H1 (cell line): ENCODE measurements at regions not wholly inside any gene's neighbourhood (a gene's known extent, or its start where the extent isn't known, plus 50 kb on each side); places are given as distances from the start of the nearest gene placed in this dataset.

Experiments used
- CTCF ChIA-PET: fragments of 300-600 bp; sonication (Branson Sonifier 250); formaldehyde crosslinking; loops from one replicate; lab custom pipeline; 2021; ENCODE audit not compliant: partially characterized antibody; lab: Charles Lee
- POLR2A ChIA-PET: fragments of 300-600 bp; sonication (Branson Sonifier 250); formaldehyde crosslinking; loops from one replicate; lab custom pipeline; 2021; ENCODE audit warnings: inconsistent platforms; ENCODE audit not compliant: partially characterized antibody; lab: Charles Lee
- DNase-seq, 2 experiments: peaks; one replicate each; pipeline versions ENCODE4 v3.0.0 to v3.0.0-alpha.2; 2010 to 2022; ENCODE audit warnings: low spot score in 2 of 2, low read depth in 1 of 2, mixed read lengths in 1 of 2
- FAIRE-seq: peaks from 2 replicates; lab custom pipeline; 2011; peaks lifted over from hg19 to GRCh38; lab: Jason Lieb, UNC
- H2AFZ ChIP-seq: 2 replicates; pipeline ENCODE4 v1.8.1; 2012; ENCODE audit warnings: low read length, inconsistent platforms
- H2AK5ac ChIP-seq: 2 replicates; pipeline ENCODE4 v1.6.1; 2013; ENCODE audit warnings: low read depth, low read length
- H2BK120ac ChIP-seq: replicated peaks from 2 replicates; pipeline ENCODE3; 2013; ENCODE audit warnings: low read depth, low read length, inconsistent platforms
- H2BK12ac ChIP-seq: 2 replicates; pipeline ENCODE4 v1.6.1; 2013; ENCODE audit warnings: low read depth, low read length
- H2BK15ac ChIP-seq: 2 replicates; pipeline ENCODE4 v1.6.1; 2013; ENCODE audit warnings: low read length
- H2BK20ac ChIP-seq: 2 replicates; pipeline ENCODE4 v1.6.1; 2013; ENCODE audit warnings: low read length
- H2BK5ac ChIP-seq: 2 replicates; pipeline ENCODE4 v1.6.1; 2013; ENCODE audit warnings: low read depth, low read length
- H3K14ac ChIP-seq: 2 replicates; pipeline ENCODE4 v1.6.1; 2013; ENCODE audit warnings: inconsistent platforms; ENCODE audit not compliant: insufficient read length
- H3K18ac ChIP-seq: 2 replicates; pipeline ENCODE4 v1.6.1; 2013; ENCODE audit warnings: low read length; ENCODE audit errors: extremely low read depth
- H3K23ac ChIP-seq: 2 replicates; pipeline ENCODE4 v1.6.1; 2013; ENCODE audit warnings: inconsistent platforms; ENCODE audit not compliant: insufficient read length
- H3K23me2 ChIP-seq: 2 replicates; pipeline ENCODE4 v1.6.1; 2013; ENCODE audit warnings: low read depth, low read length
- H3K27ac ChIP-seq: 2 replicates; pipeline ENCODE4 v1.6.1; 2011; ENCODE audit warnings: low read depth, low read length, inconsistent platforms
- H3K27me3 ChIP-seq, 4 experiments: replicated peaks in 1 of 4; 1 replicate in 1 of 4; 2 replicates in 3 of 4; pipeline versions ENCODE4 v1.6.1 to v1.8.1; 2011 to 2013; ENCODE audit warnings: low read length in 3 of 4, mild to moderate bottlenecking in 3 of 4, inconsistent platforms in 2 of 4, mixed read lengths in 2 of 4, moderate library complexity in 1 of 4; ENCODE audit not compliant: control insufficient read depth in 3 of 4, insufficient read depth in 3 of 4; ENCODE audit errors: extremely low read depth in 1 of 4
- H3K36me3 ChIP-seq, 4 experiments: 2 replicates each; pipeline versions ENCODE4 v1.6.1 to v1.8.1; 2011 to 2013; ENCODE audit warnings: mild to moderate bottlenecking in 4 of 4, low read length in 3 of 4, moderate library complexity in 2 of 4, control low read depth in 1 of 4, inconsistent platforms in 1 of 4; ENCODE audit not compliant: insufficient read depth in 4 of 4, control insufficient read depth in 2 of 4
- H3K4ac ChIP-seq: replicated peaks from 2 replicates; pipeline ENCODE3; 2013; ENCODE audit warnings: low read length, low read depth, mixed read lengths, inconsistent platforms; ENCODE audit not compliant: insufficient read length
- H3K4me1 ChIP-seq, 4 experiments: replicated peaks in 1 of 4; 1 replicate in 1 of 4; 2 replicates in 3 of 4; pipeline versions ENCODE4 v1.6.1 to v1.8.1; 2011 to 2013; ENCODE audit warnings: low read length in 3 of 4, inconsistent platforms in 2 of 4, mixed read lengths in 1 of 4; ENCODE audit not compliant: insufficient read depth in 4 of 4, control insufficient read depth in 3 of 4
- H3K4me2 ChIP-seq, 2 experiments: 2 replicates each; pipeline versions ENCODE4 v1.6.1 to v1.8.1; 2011 to 2013; ENCODE audit warnings: low read depth in 2 of 2, low read length in 2 of 2, control low read depth in 1 of 2, inconsistent platforms in 1 of 2, mild to moderate bottlenecking in 1 of 2; ENCODE audit not compliant: insufficient read depth in 1 of 2
- H3K4me3 ChIP-seq, 4 experiments: fragments of 200-600, 300-600 bp in 1 of 4; sonication (generic), shearing (Covaris generic), sonication (Bioruptor Twin) in 1 of 4; 2 replicates each; pipeline versions ENCODE4 v1.5.1 to v1.8.1; 2011 to 2016; ENCODE audit warnings: low read length in 4 of 4, low read depth in 3 of 4, control low read depth in 2 of 4, inconsistent platforms in 2 of 4, mild to moderate bottlenecking in 2 of 4, mixed read lengths in 1 of 4, moderate library complexity in 1 of 4; ENCODE audit not compliant: insufficient read depth in 2 of 4; ENCODE audit errors: extremely low read depth in 1 of 4
- H3K56ac ChIP-seq: replicated peaks from 2 replicates; pipeline ENCODE3; 2013; ENCODE audit warnings: low read depth, mild to moderate bottlenecking, mixed read lengths, low read length, inconsistent platforms; ENCODE audit not compliant: insufficient read length
- H3K79me1 ChIP-seq: 2 replicates; pipeline ENCODE4 v1.6.1; 2013; ENCODE audit warnings: low read depth, low read length, control low read depth
- H3K79me2 ChIP-seq, 2 experiments: 2 replicates each; pipeline versions ENCODE4 v1.6.1 to v1.8.1; 2012 to 2013; ENCODE audit warnings: low read length in 2 of 2, mild to moderate bottlenecking in 2 of 2, inconsistent platforms in 1 of 2; ENCODE audit not compliant: insufficient read depth in 2 of 2, control insufficient read depth in 1 of 2
- H3K9ac ChIP-seq, 4 experiments: replicated peaks in 1 of 4; 1 replicate in 1 of 4; 2 replicates in 3 of 4; pipeline versions ENCODE4 v1.6.1 to v1.8.1; 2011 to 2013; ENCODE audit warnings: low read depth in 3 of 4, low read length in 3 of 4, control low read depth in 2 of 4, mild to moderate bottlenecking in 2 of 4, moderate library complexity in 2 of 4, inconsistent platforms in 1 of 4; ENCODE audit errors: extremely low read depth in 1 of 4
- H3K9me3 ChIP-seq, 2 experiments: 2 replicates each; pipeline versions ENCODE4 v1.6.1 to v1.8.1; 2012 to 2013; ENCODE audit warnings: mild to moderate bottlenecking in 2 of 2, moderate library complexity in 2 of 2, control low read depth in 1 of 2, inconsistent platforms in 1 of 2, low read depth in 1 of 2, low read length in 1 of 2, mixed read lengths in 1 of 2; ENCODE audit not compliant: insufficient read depth in 2 of 2
- H4K20me1 ChIP-seq, 2 experiments: replicated peaks in 1 of 2; 2 replicates each; pipeline versions ENCODE3 to v1.8.1; 2011 to 2013; ENCODE audit warnings: inconsistent platforms in 2 of 2, low read length in 2 of 2, mild to moderate bottlenecking in 1 of 2; ENCODE audit not compliant: insufficient read depth in 2 of 2, control insufficient read depth in 1 of 2
- H4K5ac ChIP-seq: 2 replicates; pipeline ENCODE4 v1.6.1; 2013; ENCODE audit warnings: low read length, low read depth, mixed read lengths, inconsistent platforms; ENCODE audit not compliant: insufficient read length
- H4K8ac ChIP-seq: 2 replicates; pipeline ENCODE4 v1.8.0; 2013; ENCODE audit warnings: mild to moderate bottlenecking, moderate library complexity, low read length, inconsistent platforms; ENCODE audit not compliant: insufficient read depth; ENCODE audit errors: extremely low read depth
- H4K91ac ChIP-seq: replicated peaks from 2 replicates; pipeline ENCODE3; 2013; ENCODE audit warnings: low read length, mixed read lengths, inconsistent platforms; ENCODE audit not compliant: insufficient read length
- BACH1 ChIP-seq: IDR thresholded peaks from 2 replicates; pipeline ENCODE4 v1.6.1; 2012; ENCODE audit warnings: low read length, improper control_type of control experiment
- CBX5 ChIP-seq: fragments of 300-800, 300-1000 bp; sonication (generic); IDR thresholded peaks from 2 replicates; pipeline ENCODE4 v1.7.1; 2016; ENCODE audit warnings: antibody characterized with exemption, low read length, low read depth
- CEBPB ChIP-seq: IDR thresholded peaks from 2 replicates; pipeline ENCODE4 v1.6.1; 2012; ENCODE audit warnings: low read depth, low read length
- CHD1 ChIP-seq: IDR thresholded peaks from 2 replicates; pipeline ENCODE4 v1.6.1; 2012; ENCODE audit warnings: low read depth, low read length, improper control_type of control experiment
- GTF2F1 ChIP-seq: IDR thresholded peaks from 2 replicates; pipeline ENCODE4 v1.6.1; 2012; ENCODE audit warnings: low read depth, low read length, improper control_type of control experiment, borderline replicate concordance
- HDAC2 ChIP-seq, 2 experiments: fragments of 300-600 bp in 1 of 2; sonication (generic) in 1 of 2; IDR thresholded peaks; 2 replicates each; pipeline ENCODE4 v1.6.1; 2011 to 2012; ENCODE audit warnings: low read depth in 2 of 2, low read length in 2 of 2, mild to moderate bottlenecking in 2 of 2, moderate library complexity in 2 of 2, borderline replicate concordance in 1 of 2, inconsistent platforms in 1 of 2
- KDM1A ChIP-seq: fragments of 200-600, 300-600 bp; sonication (generic); IDR thresholded peaks from 2 replicates; pipeline ENCODE4 v1.7.1; 2016; ENCODE audit warnings: mild to moderate bottlenecking, low read length, borderline replicate concordance
- MAX ChIP-seq: IDR thresholded peaks from 2 replicates; pipeline ENCODE4 v1.6.1; 2012; ENCODE audit warnings: inconsistent platforms
- SAP30 ChIP-seq: fragments of 300-600 bp; sonication (generic); IDR thresholded peaks from 2 replicates; pipeline ENCODE4 v1.7.1; 2012; ENCODE audit warnings: low read length, moderate library complexity, mild to moderate bottlenecking, inconsistent platforms; ENCODE audit not compliant: insufficient read depth, insufficient replicate concordance
- WGBS, 2 experiments: shearing (Covaris generic) in 1 of 2; methylation state at CpG; one replicate each; pipeline versions ENCODE4 v1.1.6 to v1.1.7; 2013 to 2015; ENCODE audit warnings: low lambda C conversion rate in 2 of 2, mixed read lengths in 2 of 2, inconsistent platforms in 1 of 2, low coverage in 1 of 2, missing lambda C conversion rate in 1 of 2; ENCODE audit not compliant: insufficient replicate concordance in 2 of 2, insufficient coverage in 1 of 2, insufficient read length in 1 of 2; ENCODE audit errors: extremely low coverage in 1 of 2, missing lambda C conversion rate in 1 of 2; 5-methylcytosine and 5-hydroxymethylcytosine counted together

GRCh38 chr4:152200511-152201333, 335.2 kb downstream of the FBXW7 start:
- Histone ChIP-seq H2BK15ac (no peak overlapping the region), H4K91ac (no peak overlapping the region), H3K9me3 (no peaks in the 10 kb centered on the region), H3K4me3 (no peak overlapping the region), H3K23me2 (no peaks in the 10 kb centered on the region), H3K79me2 (no peaks in the 10 kb centered on the region), H4K20me1 (no peaks in the 10 kb centered on the region), H3K14ac (no peak overlapping the region), H4K8ac (no peak overlapping the region), H2AFZ (0 out of 2 replicates have a peak overlapping the region, but pooled peaks have one; percentile 72), H3K4me2 (no peak overlapping the region), H3K4me1 (no peaks in the 10 kb centered on the region), H2BK120ac (no peak overlapping the region), H3K27me3 (no peaks in the 10 kb centered on the region), H2BK5ac (no peak overlapping the region), H3K56ac (no peak overlapping the region), H2BK20ac (peak overlapping the region; percentile 40; the same call in 1 of the 2 replicates), H3K9ac (no peak overlapping the region), H3K79me1 (no peaks in the 10 kb centered on the region), H2AK5ac (no peak overlapping the region), H3K27ac (no peak overlapping the region), H3K36me3 (no peaks in the 10 kb centered on the region), H3K4ac (no peak overlapping the region), H3K18ac (no peak overlapping the region), H3K23ac (no peak overlapping the region), H4K5ac (no peak overlapping the region), H2BK12ac (no peak overlapping the region)
- FAIRE-seq = no peak
- no peak for TF ChIP-seq KDM1A
- TF ChIP-seq HDAC2 (IDR thresholded peaks at IDR 0.05; ENCODE audit: borderline replicate concordance in 1 of 2, low read depth in 2 of 2, low read length in 2 of 2) = no peak
- no peak for TF ChIP-seq CBX5
- TF ChIP-seq GTF2F1 = no peak
- no peak for TF ChIP-seq BACH1
- no peak for TF ChIP-seq MAX
- no peak for TF ChIP-seq SAP30
- TF ChIP-seq CEBPB = no peak
- TF ChIP-seq CHD1 = no peak
- ChIA-PET POLR2A (no interaction called here), CTCF (no interaction called here)
- 89% methylated on average over 7 of the region's 7 CpGs; no CpG with 5 or more reads in 1 of the 2 experiments for WGBS, 2 experiments
- no peak for DNase-seq
